Stimulated activated naive B cell treated with anti-CD40 and anti-IgM and Interleukin-4, amounts not matched to agents 10 μg/mL and 1 μg/mL and 100 μg/mL, for 72 hours (primary cell): ENCODE measurements at regions not wholly inside any gene's neighbourhood (a gene's known extent, or its start where the extent isn't known, plus 50 kb on each side); places are given as distances from the start of the nearest gene placed in this dataset.
"Not testable (repeated sequence)": the region's sequence is repeated elsewhere in the genome, so short reads cannot be mapped to it uniquely, and the experiment has no call there.

Experiments used
- ATAC-seq, 2 donors: fragments of 150-1000 bp; cut with Tn5 transposase; replicated peaks; 2 replicates each; pipeline ENCODE4 v1.10.0; 2021; ENCODE audit warnings: moderate library complexity in 1 of 2
- DNase-seq: peaks from one replicate; pipeline ENCODE4 v3.0.0; 2021
- H3K27ac Mint-ChIP-seq: one replicate; pipeline ENCODE4 v1.8.0; 2022; ENCODE audit warnings: mild to moderate bottlenecking, mixed read lengths
- H3K27me3 Mint-ChIP-seq, 2 donors: one replicate each; pipeline ENCODE4 v1.8.0; 2022; ENCODE audit warnings: mixed read lengths in 2 of 2
- H3K36me3 Mint-ChIP-seq, 2 donors: one replicate each; pipeline ENCODE4 v1.8.0; 2022; ENCODE audit warnings: mixed read lengths in 2 of 2, mild to moderate bottlenecking in 1 of 2
- H3K4me1 Mint-ChIP-seq, 2 donors: one replicate each; pipeline ENCODE4 v1.8.0; 2022; ENCODE audit warnings: mixed read lengths in 2 of 2, mild to moderate bottlenecking in 1 of 2
- H3K4me3 Mint-ChIP-seq, 2 donors: one replicate each; pipeline ENCODE4 v1.8.0; 2022; ENCODE audit warnings: mild to moderate bottlenecking in 2 of 2, mixed read lengths in 2 of 2, moderate library complexity in 1 of 2
- H3K9me3 Mint-ChIP-seq, 2 donors: one replicate each; pipeline ENCODE4 v1.8.0; 2022; ENCODE audit warnings: mixed read lengths in 2 of 2, mild to moderate bottlenecking in 1 of 2

DNA sequence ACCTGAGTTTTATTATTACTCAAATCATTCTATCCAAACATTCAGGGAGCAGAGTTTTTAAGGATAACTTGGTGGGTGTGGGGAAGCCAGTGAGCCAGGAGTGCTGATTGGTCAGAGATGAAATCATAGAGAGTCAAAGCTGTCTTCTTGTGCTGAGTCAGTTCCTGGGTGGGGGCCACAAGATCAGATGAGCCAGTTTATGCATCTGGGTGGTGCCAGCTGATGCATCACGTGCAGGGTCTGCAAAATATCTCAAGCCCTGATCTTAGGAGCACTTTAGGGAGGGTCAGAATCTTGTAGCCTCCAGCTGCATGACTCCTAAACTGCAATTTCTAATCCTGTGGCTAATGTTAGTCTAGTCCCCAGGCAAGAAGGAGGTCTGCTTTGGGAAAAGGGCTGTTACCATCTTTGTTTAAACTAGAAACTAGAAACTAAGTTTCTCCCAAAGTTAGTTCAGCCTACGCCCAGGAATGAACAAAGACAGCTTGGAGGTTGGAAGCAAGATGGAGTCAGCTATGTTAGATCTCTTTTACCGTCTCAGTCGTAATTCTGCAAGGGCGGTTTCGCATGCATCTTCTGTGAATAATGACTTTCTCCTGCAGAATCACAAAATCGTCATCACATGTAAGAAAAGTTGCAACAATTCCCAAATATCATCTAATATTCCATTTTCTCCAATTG lies 97.5 kb downstream of the ZNF664 start:
- H3K4me3 Mint-ChIP-seq, DNase-seq, H3K4me1 Mint-ChIP-seq, H3K9me3 Mint-ChIP-seq, H3K27ac Mint-ChIP-seq, ATAC-seq, H3K36me3 Mint-ChIP-seq: not testable (repeated sequence)
- peaks cover 5 to 10% of the 10 kb centered on the region in 2 donors for H3K27me3 Mint-ChIP-seq

- H3K4me3 Mint-ChIP-seq = no peak overlapping the region
- no peaks in the 10 kb centered on the region for H3K4me1 Mint-ChIP-seq
- ATAC-seq (no peak), DNase-seq (no peak)
- H3K27me3 Mint-ChIP-seq = peaks cover 5 to 10% of the 10 kb centered on the region in 2 donors
- peaks cover 0 to 2% of the 10 kb centered on the region in 2 donors for H3K36me3 Mint-ChIP-seq
- no peak overlapping the region for H3K27ac Mint-ChIP-seq
- peaks cover 0 to 3% of the 10 kb centered on the region in 2 donors for H3K9me3 Mint-ChIP-seq
Measured at GRCh38 chr12:124071075-124071443, 98.0 kb downstream of the ZNF664 start.

GRCh38 chr12:124073356-124074035 lies 100.5 kb downstream of the ZNF664 start:
- no peaks in the 10 kb centered on the region for H3K4me1 Mint-ChIP-seq
- peaks cover 5 to 10% of the 10 kb centered on the region in 2 donors for H3K27me3 Mint-ChIP-seq
- DNase-seq = no peak
- no peak overlapping the region for H3K27ac Mint-ChIP-seq
- ATAC-seq = no peak
- H3K9me3 Mint-ChIP-seq = no peaks in the 10 kb centered on the region
- no peaks in the 10 kb centered on the region for H3K36me3 Mint-ChIP-seq
- no peak overlapping the region for H3K4me3 Mint-ChIP-seq

GRCh38 chr12:124075841-124076240 lies 102.8 kb downstream of the ZNF664 start:
- Mint-ChIP-seq H3K27ac (no peak overlapping the region), H3K4me1 (no peaks in the 10 kb centered on the region), H3K4me3 (no peak overlapping the region), H3K27me3 (peaks cover 5 to 10% of the 10 kb centered on the region in 2 donors), H3K36me3 (no peaks in the 10 kb centered on the region), H3K9me3 (no peaks in the 10 kb centered on the region)
- no peak for ATAC-seq
- DNase-seq = no peak

- DNase-seq = no peak
- Mint-ChIP-seq H3K36me3 (no peaks in the 10 kb centered on the region), H3K27ac (no peak overlapping the region), H3K27me3 (peaks cover 5 to 6% of the 10 kb centered on the region in 2 donors), H3K4me3 (no peak overlapping the region), H3K9me3 (no peaks in the 10 kb centered on the region), H3K4me1 (no peaks in the 10 kb centered on the region)
- ATAC-seq = no peak
Measured at GRCh38 chr12:124077701-124078100, 104.7 kb downstream of the ZNF664 start.

GRCh38 chr12:124078800-124079199 lies 105.8 kb downstream of the ZNF664 start:
- Mint-ChIP-seq H3K9me3 (no peaks in the 10 kb centered on the region), H3K36me3 (no peaks in the 10 kb centered on the region), H3K27ac (no peak overlapping the region), H3K27me3 (peaks cover 2 to 5% of the 10 kb centered on the region in 2 donors), H3K4me1 (no peaks in the 10 kb centered on the region), H3K4me3 (no peak overlapping the region)
- no peak for ATAC-seq
- DNase-seq = no peak

DNA sequence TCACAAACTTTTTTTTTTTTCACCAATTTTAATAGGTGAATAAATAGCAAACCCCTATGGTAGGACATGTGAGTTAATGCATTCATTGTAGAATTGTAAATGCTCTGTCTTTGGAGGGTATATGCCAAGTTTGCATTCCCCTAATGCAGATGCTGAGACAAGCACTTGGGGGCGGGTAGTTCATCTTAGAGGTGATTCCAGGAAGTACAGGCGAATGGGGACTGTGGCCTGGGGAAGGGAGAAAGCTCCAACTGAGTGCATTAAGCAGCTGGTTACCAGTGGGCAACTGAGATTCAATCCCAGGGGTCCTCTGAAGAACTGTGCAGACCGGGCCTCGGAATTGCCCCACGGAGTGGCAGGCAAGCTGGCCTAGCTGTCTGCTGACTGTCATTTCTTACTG lies 107.6 kb downstream of the ZNF664 start:
- peaks cover 0 to 5% of the 10 kb centered on the region in 2 donors for H3K27me3 Mint-ChIP-seq
- H3K9me3 Mint-ChIP-seq = no peaks in the 10 kb centered on the region
- no peak for ATAC-seq
- no peaks in the 10 kb centered on the region for H3K4me1 Mint-ChIP-seq
- H3K36me3 Mint-ChIP-seq = no peaks in the 10 kb centered on the region
- DNase-seq = no peak
- no peak overlapping the region for H3K4me3 Mint-ChIP-seq
- H3K27ac Mint-ChIP-seq = no peak overlapping the region

- Mint-ChIP-seq H3K4me1 (no peaks in the 10 kb centered on the region), H3K27me3 (peaks cover 0 to 5% of the 10 kb centered on the region in 2 donors), H3K9me3 (no peaks in the 10 kb centered on the region), H3K4me3 (no peak overlapping the region), H3K36me3 (peaks cover 0 to under 1% of the 10 kb centered on the region in 2 donors), H3K27ac (no peak overlapping the region)
- ATAC-seq = no peak
- no peak for DNase-seq
Measured at GRCh38 chr12:124082012-124082411, 109.0 kb downstream of the ZNF664 start.

DNA sequence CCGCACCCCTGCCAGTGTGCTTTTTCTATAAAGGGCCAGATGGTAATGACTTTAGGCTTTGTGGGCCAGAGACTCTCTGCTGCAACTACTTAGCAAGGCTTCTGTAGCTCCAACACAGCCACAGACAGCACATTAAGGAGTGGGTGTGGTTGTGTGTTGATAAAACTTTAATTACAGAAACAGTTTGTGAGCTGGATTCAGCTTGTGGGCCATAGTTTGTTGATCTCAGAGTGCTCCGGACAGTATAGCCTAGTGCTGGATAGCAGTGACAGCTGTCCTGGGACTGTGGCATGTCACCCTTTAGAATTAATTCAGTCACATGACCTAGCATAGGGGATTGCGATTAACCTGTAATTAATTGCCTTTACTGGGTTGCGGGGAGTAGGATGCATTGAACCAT lies 109.7 kb downstream of the ZNF664 start:
- no peaks in the 10 kb centered on the region for H3K4me1 Mint-ChIP-seq
- H3K36me3 Mint-ChIP-seq = peaks cover 0 to 3% of the 10 kb centered on the region in 2 donors
- H3K9me3 Mint-ChIP-seq = no peaks in the 10 kb centered on the region
- peaks cover 0 to 5% of the 10 kb centered on the region in 2 donors for H3K27me3 Mint-ChIP-seq
- no peak overlapping the region for H3K4me3 Mint-ChIP-seq
- DNase-seq = no peak
- no peak overlapping the region for H3K27ac Mint-ChIP-seq
- ATAC-seq = no peak

- Mint-ChIP-seq H3K36me3 (peaks cover 0 to 3% of the 10 kb centered on the region in 2 donors), H3K4me1 (no peaks in the 10 kb centered on the region), H3K27me3 (peaks cover 0 to 5% of the 10 kb centered on the region in 2 donors), H3K9me3 (no peaks in the 10 kb centered on the region), H3K4me3 (no peak overlapping the region), H3K27ac (no peak overlapping the region)
- DNase-seq (no peak), ATAC-seq (no peak)
Measured at GRCh38 chr12:124083708-124084107, 110.7 kb downstream of the ZNF664 start.

- no peaks in the 10 kb centered on the region for H3K9me3 Mint-ChIP-seq
- DNase-seq (no peak), ATAC-seq (no peak)
- H3K4me1 Mint-ChIP-seq = no peaks in the 10 kb centered on the region
- peaks cover 0 to 3% of the 10 kb centered on the region in 2 donors for H3K36me3 Mint-ChIP-seq
- H3K27ac Mint-ChIP-seq = no peak overlapping the region
- no peak overlapping the region for H3K4me3 Mint-ChIP-seq
- peaks cover 0 to 5% of the 10 kb centered on the region in 2 donors for H3K27me3 Mint-ChIP-seq
Measured at GRCh38 chr12:124085419-124086296, 112.6 kb downstream of the ZNF664 start.

DNA sequence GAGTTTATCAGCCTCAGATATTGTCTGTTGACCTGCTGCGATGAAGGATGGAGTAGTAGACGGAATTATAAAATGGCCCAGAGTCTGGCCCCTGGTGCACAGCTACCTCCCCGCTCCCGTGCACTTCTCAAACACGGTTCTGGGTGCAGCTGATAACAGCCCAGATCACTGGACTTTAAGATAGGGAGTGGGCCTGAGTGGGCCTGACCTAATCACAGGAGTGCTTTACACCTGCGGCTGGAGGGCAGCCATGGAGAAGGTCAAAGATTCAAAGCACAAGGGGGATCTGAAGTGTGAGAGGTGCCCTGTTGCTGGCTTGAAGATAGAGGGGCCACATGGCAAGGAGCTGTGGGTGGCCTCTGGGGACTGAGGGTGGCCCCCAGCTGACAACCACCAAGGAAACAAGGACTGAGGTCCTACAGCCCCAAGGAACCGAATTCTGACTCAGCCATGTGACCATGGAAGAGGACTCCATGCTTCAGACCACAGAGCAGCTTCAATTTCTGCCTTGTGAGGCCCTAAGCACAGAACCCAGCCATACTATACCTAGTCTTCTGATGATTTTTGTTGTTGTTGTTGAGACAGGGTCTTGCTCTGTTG lies 113.4 kb downstream of the ZNF664 start:
- no peak overlapping the region for H3K4me3 Mint-ChIP-seq
- no peak overlapping the region for H3K27ac Mint-ChIP-seq

GRCh38 chr12:124087266-124088051 lies 114.4 kb downstream of the ZNF664 start:
- Mint-ChIP-seq H3K36me3 (peaks cover 0 to 3% of the 10 kb centered on the region in 2 donors), H3K27ac (no peak overlapping the region), H3K9me3 (no peaks in the 10 kb centered on the region), H3K4me3 (no peak overlapping the region), H3K27me3 (peaks cover 0 to 5% of the 10 kb centered on the region in 2 donors), H3K4me1 (no peaks in the 10 kb centered on the region)
- DNase-seq (no peak), ATAC-seq (no peak)

More for the DNA sequence above, 113.4 kb downstream of the ZNF664 start:
- Mint-ChIP-seq H3K9me3 (no peaks in the 10 kb centered on the region), H3K4me1 (no peaks in the 10 kb centered on the region), H3K27me3 (peaks cover 0 to 5% of the 10 kb centered on the region in 2 donors), H3K36me3 (peaks cover 0 to 3% of the 10 kb centered on the region in 2 donors)
- no peak for ATAC-seq
- DNase-seq = no peak
